SU-DHL-6 (cell line): ENCODE measurements at regions not wholly inside any gene's neighbourhood (a gene's known extent, or its start where the extent isn't known, plus 50 kb on each side); places are given as distances from the start of the nearest gene placed in this dataset.

Experiments used
- EZH2phosphoT487 ChIP-seq: fragments of 200-600 bp; sonication (generic), shearing (Covaris generic); conservative IDR thresholded peaks from 2 replicates; pipeline ENCODE4 v1.6.1; 2018; ENCODE audit warnings: mild to moderate bottlenecking, antibody characterized with exemption, low read length, moderate library complexity, mixed read lengths
- TF ChIP-seq, protein P1 (sequence below): fragments of 200-600 bp; sonication (generic); IDR thresholded peaks from one replicate; pipeline ENCODE4 v1.5.1; 2017; ENCODE audit warnings: antibody characterized with exemption, mild to moderate bottlenecking, low read length, moderate library complexity; ENCODE audit not compliant: insufficient read depth, poor library complexity, severe bottlenecking

DNA sequence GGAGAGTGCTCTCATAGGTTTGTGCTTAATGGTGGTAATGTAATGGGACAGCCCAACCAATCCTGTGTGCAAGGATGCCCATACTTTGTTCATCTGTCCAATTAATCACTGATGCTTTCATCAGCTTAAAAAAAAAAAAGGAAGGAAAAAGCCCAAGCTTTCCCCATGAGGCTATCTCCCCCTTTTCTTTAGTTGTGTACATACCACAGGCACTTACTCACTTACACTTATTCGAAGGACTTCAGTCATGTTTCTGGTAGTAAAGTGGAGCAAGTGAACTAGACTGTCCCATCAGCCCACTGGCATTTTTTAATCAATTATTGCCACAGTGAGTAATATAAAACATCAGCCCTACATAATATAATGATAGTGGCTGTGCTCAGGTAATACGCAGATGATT lies 183.5 kb upstream of the UFM1 start:
- TF ChIP-seq, protein P1, sequence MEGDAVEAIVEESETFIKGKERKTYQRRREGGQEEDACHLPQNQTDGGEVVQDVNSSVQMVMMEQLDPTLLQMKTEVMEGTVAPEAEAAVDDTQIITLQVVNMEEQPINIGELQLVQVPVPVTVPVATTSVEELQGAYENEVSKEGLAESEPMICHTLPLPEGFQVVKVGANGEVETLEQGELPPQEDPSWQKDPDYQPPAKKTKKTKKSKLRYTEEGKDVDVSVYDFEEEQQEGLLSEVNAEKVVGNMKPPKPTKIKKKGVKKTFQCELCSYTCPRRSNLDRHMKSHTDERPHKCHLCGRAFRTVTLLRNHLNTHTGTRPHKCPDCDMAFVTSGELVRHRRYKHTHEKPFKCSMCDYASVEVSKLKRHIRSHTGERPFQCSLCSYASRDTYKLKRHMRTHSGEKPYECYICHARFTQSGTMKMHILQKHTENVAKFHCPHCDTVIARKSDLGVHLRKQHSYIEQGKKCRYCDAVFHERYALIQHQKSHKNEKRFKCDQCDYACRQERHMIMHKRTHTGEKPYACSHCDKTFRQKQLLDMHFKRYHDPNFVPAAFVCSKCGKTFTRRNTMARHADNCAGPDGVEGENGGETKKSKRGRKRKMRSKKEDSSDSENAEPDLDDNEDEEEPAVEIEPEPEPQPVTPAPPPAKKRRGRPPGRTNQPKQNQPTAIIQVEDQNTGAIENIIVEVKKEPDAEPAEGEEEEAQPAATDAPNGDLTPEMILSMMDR: no peak
- TF ChIP-seq EZH2phosphoT487: no peak
